Transverse colon (tissue), 4 donors: ENCODE measurements at regions not wholly inside any gene's neighbourhood (a gene's known extent, or its start where the extent isn't known, plus 50 kb on each side); places are given as distances from the start of the nearest gene placed in this dataset.

Source experiments
- POLR2AphosphoS5 ChIP-seq, 3 donors: sonication (generic); formaldehyde crosslinking; IDR thresholded peaks; one replicate each; pipeline ENCODE4 v1.6.1; 2016; ENCODE audit warnings: antibody characterized with exemption in 3 of 3
- TF ChIP-seq, protein P1 (sequence below), 5 experiments: fragments of 200-600 bp in 3 of 5; fragments of 450-650 bp in 2 of 5; sonication (generic) in 3 of 5; IDR thresholded peaks; 1 replicate in 2 of 5; 2 replicates in 3 of 5; pipeline ENCODE4 v1.5.1; 2016 to 2017; ENCODE audit warnings: antibody characterized with exemption in 5 of 5, inconsistent platforms in 3 of 5, mild to moderate bottlenecking in 2 of 5, moderate library complexity in 1 of 5

DNA sequence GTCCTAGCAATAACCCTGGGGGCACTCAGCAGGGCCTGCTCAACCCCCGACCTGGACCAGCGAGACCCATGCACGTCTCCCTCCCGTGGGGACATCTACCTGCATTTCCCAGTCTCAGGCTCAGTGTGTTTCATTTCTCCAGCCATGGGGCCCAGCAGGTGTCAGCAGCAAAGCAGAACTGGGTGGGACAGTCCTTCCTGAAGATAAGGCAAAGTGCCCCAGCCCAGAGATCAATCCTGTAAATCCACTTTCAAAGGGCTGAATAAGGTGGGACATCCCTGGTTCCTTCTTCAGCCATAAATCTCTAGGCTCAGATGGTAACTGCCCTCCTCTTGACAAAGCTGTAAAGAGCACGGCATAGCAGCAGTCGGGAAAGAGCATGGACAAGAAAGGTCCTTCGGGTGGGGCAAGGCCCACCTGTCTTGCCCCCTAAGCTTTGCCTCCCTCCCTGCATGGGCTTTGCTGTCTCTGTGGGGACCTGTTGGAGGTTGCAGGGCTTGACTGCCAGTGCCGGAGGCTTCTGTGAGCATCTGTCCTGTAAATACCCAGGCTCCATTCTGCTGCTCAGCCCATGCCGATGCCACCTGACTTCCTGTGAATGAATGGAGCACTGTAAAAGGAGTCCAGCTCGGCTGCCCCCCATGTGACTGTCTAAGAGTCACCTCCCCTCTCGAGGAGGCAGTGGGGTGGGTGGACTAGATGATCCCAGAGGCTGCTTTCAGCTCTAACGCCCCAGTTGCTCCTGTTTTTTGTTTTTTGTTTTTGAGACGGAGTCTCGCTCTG, 84.8 kb upstream of the TBC1D3K start:
- no peak for TF ChIP-seq POLR2AphosphoS5 (IDR thresholded peaks at IDR 0.05)
- TF ChIP-seq, protein P1, sequence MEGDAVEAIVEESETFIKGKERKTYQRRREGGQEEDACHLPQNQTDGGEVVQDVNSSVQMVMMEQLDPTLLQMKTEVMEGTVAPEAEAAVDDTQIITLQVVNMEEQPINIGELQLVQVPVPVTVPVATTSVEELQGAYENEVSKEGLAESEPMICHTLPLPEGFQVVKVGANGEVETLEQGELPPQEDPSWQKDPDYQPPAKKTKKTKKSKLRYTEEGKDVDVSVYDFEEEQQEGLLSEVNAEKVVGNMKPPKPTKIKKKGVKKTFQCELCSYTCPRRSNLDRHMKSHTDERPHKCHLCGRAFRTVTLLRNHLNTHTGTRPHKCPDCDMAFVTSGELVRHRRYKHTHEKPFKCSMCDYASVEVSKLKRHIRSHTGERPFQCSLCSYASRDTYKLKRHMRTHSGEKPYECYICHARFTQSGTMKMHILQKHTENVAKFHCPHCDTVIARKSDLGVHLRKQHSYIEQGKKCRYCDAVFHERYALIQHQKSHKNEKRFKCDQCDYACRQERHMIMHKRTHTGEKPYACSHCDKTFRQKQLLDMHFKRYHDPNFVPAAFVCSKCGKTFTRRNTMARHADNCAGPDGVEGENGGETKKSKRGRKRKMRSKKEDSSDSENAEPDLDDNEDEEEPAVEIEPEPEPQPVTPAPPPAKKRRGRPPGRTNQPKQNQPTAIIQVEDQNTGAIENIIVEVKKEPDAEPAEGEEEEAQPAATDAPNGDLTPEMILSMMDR (IDR thresholded peaks at IDR 0.05) = no peak
